GM12872 (cell line): ENCODE measurements at regions not wholly inside any gene's neighbourhood (a gene's known extent, or its start where the extent isn't known, plus 50 kb on each side); places are given as distances from the start of the nearest gene placed in this dataset.

ENCODE experiments used
- CTCF ChIP-seq: IDR thresholded peaks from 3 replicates; pipeline ENCODE4 v1.5.1; 2011; ENCODE audit warnings: low read depth, mild to moderate bottlenecking, low read length, moderate library complexity; ENCODE audit not compliant: insufficient read depth

GRCh38 chr5:50922942-50923767 lies 256.7 kb downstream of the PARP8 start:
- TF ChIP-seq CTCF: no peak

- no peak for TF ChIP-seq CTCF
Observed at GRCh38 chr5:50923768-50924494, 257.5 kb downstream of the PARP8 start.

DNA sequence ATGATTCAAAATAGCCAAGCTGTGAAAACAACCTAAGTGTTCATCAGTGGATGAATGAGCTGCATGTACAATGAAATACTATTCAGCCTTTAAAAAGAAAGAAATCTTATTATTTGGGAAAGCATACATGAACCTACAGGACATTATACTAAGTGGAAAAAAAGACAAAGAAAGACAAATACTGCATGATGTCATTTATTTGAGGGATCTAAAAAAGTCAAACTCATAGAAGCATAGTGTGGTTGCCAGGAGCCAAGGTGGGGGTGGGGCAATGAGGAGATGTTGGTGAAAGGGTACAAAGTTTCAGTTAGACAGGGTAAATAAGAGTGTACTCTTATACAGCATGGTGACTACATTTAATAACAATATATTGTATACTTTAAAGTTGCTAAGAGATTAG lies 261.5 kb downstream of the PARP8 start:
- no peak for TF ChIP-seq CTCF

GRCh38 chr5:50929174-50929573 lies 262.7 kb downstream of the PARP8 start:
- no peak for TF ChIP-seq CTCF

DNA sequence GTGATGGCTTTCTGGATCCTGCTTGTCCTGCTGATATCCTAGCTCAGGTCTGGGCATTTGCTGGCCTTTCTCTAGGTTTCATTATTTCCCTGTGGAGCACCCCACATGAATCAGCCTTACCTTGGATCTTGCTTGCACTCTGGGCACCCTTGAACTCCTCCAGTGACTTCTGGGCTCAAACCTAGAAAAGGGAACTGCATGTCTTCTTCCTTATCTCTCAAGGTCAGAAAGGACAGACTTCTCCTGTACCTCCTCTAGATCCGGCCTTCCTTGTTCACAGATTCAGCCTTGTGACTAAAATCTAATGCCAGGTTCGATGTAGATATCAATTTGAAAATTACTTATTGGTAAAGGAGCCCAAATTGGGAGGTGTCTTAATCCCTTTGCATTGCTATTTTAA lies 267.9 kb downstream of the PARP8 start:
- no peak for TF ChIP-seq CTCF

GRCh38 chr5:50945139-50945538 lies 278.7 kb downstream of the PARP8 start:
- no peak for TF ChIP-seq CTCF

DNA sequence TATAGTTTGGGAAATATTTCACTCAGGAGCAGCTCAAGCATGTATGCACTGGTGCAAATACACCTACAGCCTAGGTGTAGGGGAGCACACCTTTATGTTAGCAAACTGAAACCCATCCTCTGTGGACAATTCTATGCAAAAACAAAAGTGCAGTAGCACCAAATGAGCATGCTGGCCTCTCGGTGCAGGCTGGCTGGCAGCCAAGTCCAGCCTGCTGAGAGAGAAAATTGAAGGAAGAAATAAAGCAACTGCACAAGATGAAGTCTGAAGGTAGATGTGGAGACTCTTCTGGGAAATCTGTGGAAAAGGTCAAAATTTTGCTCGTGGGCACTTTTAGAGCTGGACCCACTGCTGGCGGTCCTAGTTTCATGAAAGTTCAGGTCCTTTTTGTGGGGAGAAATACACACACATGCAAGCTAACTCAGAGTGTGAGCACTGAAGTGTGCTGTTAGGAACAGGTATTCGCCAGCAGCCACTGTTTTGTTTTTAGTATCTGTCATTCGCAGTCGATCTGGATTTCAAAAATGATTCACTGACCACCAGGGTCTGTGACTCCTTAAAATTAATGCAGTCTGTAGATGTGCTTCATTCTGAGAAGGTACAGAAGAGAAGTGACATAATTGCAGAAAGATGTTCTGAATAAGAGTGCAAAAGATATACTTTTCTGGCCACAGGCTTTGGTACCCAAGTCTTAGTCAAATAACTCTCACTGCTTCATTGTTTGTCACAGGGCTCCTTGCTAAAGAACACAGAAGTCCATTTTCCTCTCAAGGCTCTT lies 281.7 kb downstream of the PARP8 start:
- no peak for TF ChIP-seq CTCF
